ENCODE measurements at regions not wholly inside any gene's neighbourhood (a gene's known extent, or its start where the extent isn't known, plus 50 kb on each side); places are given as distances from the start of the nearest gene placed in this dataset.

GRCh38 chr9:10930081-10930480, 317.3 kb upstream of the PTPRD start:
- H3K9me3 ChIP-seq (ENCODE audit: control insufficient read depth, insufficient read depth, low read length), result peaks cover 6% of the 10 kb centered on the region
- H2BK120ac ChIP-seq (ENCODE audit: low read depth, low read length), result no peak overlapping the region
- no peak overlapping the region for H4K5ac ChIP-seq (ENCODE audit: low read depth, low read length)
- no peaks in the 10 kb centered on the region for H3K79me1 ChIP-seq (ENCODE audit: low read depth in 1 of 2, low read length in 2 of 2)
- H3K56ac ChIP-seq (ENCODE audit: extremely low read depth, insufficient read depth, low read length), result no peak overlapping the region
- H3K27ac ChIP-seq (ENCODE audit: insufficient read depth, low read length), result no peak overlapping the region
- DNase-seq (no peak), ATAC-seq (ENCODE audit: low read depth) (no peak)
- H3K14ac ChIP-seq (replicated peaks; ENCODE audit: low read depth, low read length), result no peak overlapping the region
- BruUV-seq (replicated peaks), result no TSS peak
- intact Hi-C loops (cut with micrococcal nuclease) (no loop called here), dilution Hi-C loops (cut with HindIII; ENCODE audit: low sequenced_read_pairs, unreplicated experiment) (no loop called here), in situ Hi-C loops (cut with MboI; ENCODE audit: low sequenced_read_pairs) (no loop called here)
- no peak overlapping the region for H2AK9ac ChIP-seq (replicated peaks; ENCODE audit: low read depth, low read length, poor library complexity)
- no peak overlapping the region for H3K18ac ChIP-seq (ENCODE audit: low read depth, low read length)
- H2BK20ac ChIP-seq (ENCODE audit: low read depth, low read length), result no peak overlapping the region
- no peaks in the 10 kb centered on the region for H4K20me1 ChIP-seq (ENCODE audit: insufficient read depth, low read length)
- H2AK5ac ChIP-seq (ENCODE audit: low read depth, low read length), result no peak overlapping the region
- H2AFZ ChIP-seq (replicated peaks; ENCODE audit: low read length, poor library complexity), result no peak overlapping the region
- H3K4me1 ChIP-seq (ENCODE audit: control insufficient read depth, insufficient read depth, low read length), result no peaks in the 10 kb centered on the region
- H3K36me3 ChIP-seq (ENCODE audit: control insufficient read depth, insufficient read depth, low read length), result no peaks in the 10 kb centered on the region
- no peaks in the 10 kb centered on the region for H3K9me1 ChIP-seq (ENCODE audit: insufficient read depth, low read length)
- H3K23ac ChIP-seq (ENCODE audit: low read depth, low read length), result no peak overlapping the region
- no peak overlapping the region for H3K4me3 ChIP-seq (ENCODE audit: insufficient read depth, low read depth, low read length)
- WGBS, 2 experiments (ENCODE audit: extremely low coverage in 2 of 2, insufficient read length in 1 of 2), result no CpG with 5 or more reads among the region's 2 CpGs
- no peak overlapping the region for H3K4ac ChIP-seq (ENCODE audit: low read depth, low read length)
- H4K91ac ChIP-seq (ENCODE audit: insufficient read depth, low read depth, low read length), result no peak overlapping the region
- CTCF ChIA-PET, result no interaction called here
- TF ChIP-seq ELK1 (IDR thresholded peaks at IDR 0.05; ENCODE audit: borderline replicate concordance, low read depth, low read length), result no peak
- TF ChIP-seq CEBPB (IDR thresholded peaks at IDR 0.05; ENCODE audit: low read depth, low read length), result no peak
- no peak for TF ChIP-seq POLR2A (IDR thresholded peaks at IDR 0.05; ENCODE audit: low read depth, low read length)
- no peak for TF ChIP-seq NFE2L2 (IDR thresholded peaks at IDR 0.05; ENCODE audit: low read depth, low read length)
- no peak for TF ChIP-seq SMC3 (IDR thresholded peaks at IDR 0.05; ENCODE audit: low read depth, low read length)
- TF ChIP-seq FOS (IDR thresholded peaks at IDR 0.05; ENCODE audit: low read depth, low read length), result no peak
- no peak overlapping the region for H4K8ac ChIP-seq (ENCODE audit: low read depth in 2 of 2, low read length in 2 of 2)
- POLR2A ChIA-PET (ENCODE audit: unreplicated experiment), result no interaction called here
- H3K27me3 ChIP-seq (ENCODE audit: control insufficient read depth, insufficient read depth, low read length), result no peaks in the 10 kb centered on the region
- no peak overlapping the region for H2BK5ac ChIP-seq (ENCODE audit: low read depth, low read length, poor library complexity, severe bottlenecking)
- no peak overlapping the region for H3K9ac ChIP-seq (ENCODE audit: low read depth, low read length)
- H3K4me2 ChIP-seq (ENCODE audit: low read depth, low read length), result no peak overlapping the region
- no peak overlapping the region for H2BK15ac ChIP-seq (ENCODE audit: low read depth, low read length)

Data from IMR-90 (cell line).